ENCODE measurements at regions not wholly inside any gene's neighbourhood (a gene's known extent, or its start where the extent isn't known, plus 50 kb on each side); places are given as distances from the start of the nearest gene placed in this dataset.

GRCh38 chr6:170456886-170457698 is 96.0 kb downstream of the PSMB1 start:
- Histone ChIP-seq H3K4me3 (ENCODE audit: low read length) (no peak overlapping the region), H4K20me1 (ENCODE audit: insufficient read depth, low read length) (no peaks in the 10 kb centered on the region), H3K27ac (ENCODE audit: low read length) (no peak overlapping the region)

More at GRCh38 chr6:170456886-170457698, 96.0 kb downstream of the PSMB1 start:
- H2AFZ ChIP-seq (ENCODE audit: low read depth, low read length) = no peak overlapping the region
- H3K79me2 ChIP-seq (ENCODE audit: low read length) = no peaks in the 10 kb centered on the region
- H3K9me3 ChIP-seq (ENCODE audit: insufficient read depth, low read length) = no peaks in the 10 kb centered on the region
- no peak overlapping the region for H3K9ac ChIP-seq (ENCODE audit: low read length)
- H3K27me3 ChIP-seq (ENCODE audit: low read depth, low read length) = no peaks in the 10 kb centered on the region; the same call in 1 of the 2 replicates
- no peak for TF ChIP-seq CTCF (IDR thresholded peaks at IDR 0.05; ENCODE audit: low read depth, low read length)
- no peak for TF ChIP-seq EZH2phosphoT487 (IDR thresholded peaks at IDR 0.05; ENCODE audit: low read depth)
- H3K4me2 ChIP-seq (ENCODE audit: low read length) = no peak overlapping the region
- no peaks in the 10 kb centered on the region for H3K36me3 ChIP-seq (replicated peaks; ENCODE audit: low read depth, low read length)
- H3K4me1 ChIP-seq (ENCODE audit: low read length) = peaks cover 5% of the 10 kb centered on the region; the same call in 1 of the 2 replicates

Data from OCI-LY3 (cell line).